Inflammatory macrophage treated with lipopolysaccharide for 4 hours (primary cell): ENCODE measurements at regions not wholly inside any gene's neighbourhood (a gene's known extent, or its start where the extent isn't known, plus 50 kb on each side); places are given as distances from the start of the nearest gene placed in this dataset.
"Not testable (repeated sequence)": the region's sequence is repeated elsewhere in the genome, so short reads cannot be mapped to it uniquely, and the experiment has no call there.

Experiments
- DNase-seq: peaks from one replicate; pipeline ENCODE4 v3.0.0-alpha.2; 2020

GRCh38 chr9:108762348-108763055, 93.3 kb downstream of the ACTL7B start:
- no peak for DNase-seq

GRCh38 chr9:108761655-108762347, 94.0 kb downstream of the ACTL7B start:
- DNase-seq, result peak; percentile 57

- no peak for DNase-seq
These were observed 94.9 kb downstream of the ACTL7B start for GRCh38 chr9:108760841-108761240.

DNA sequence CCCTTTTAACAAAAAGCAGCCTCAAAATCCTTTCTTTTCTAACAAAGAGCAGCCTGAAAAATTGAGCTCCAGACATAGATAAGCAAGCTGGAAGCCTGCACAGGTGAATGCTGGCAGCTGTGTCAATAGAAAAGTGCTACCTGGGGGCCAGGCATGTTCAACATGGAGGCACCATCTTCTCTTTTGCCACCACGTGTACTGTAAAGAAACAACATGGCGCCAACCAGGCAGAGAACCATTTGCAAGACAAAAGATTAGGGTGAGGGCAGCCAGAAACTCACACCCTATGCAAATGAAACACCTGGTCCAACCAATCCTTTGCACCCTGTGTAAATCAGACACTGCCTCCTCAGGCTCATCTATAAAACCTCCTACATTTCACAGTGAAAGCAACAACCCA, 96.0 kb downstream of the ACTL7B start:
- no peak for DNase-seq

GRCh38 chr9:108759399-108759798, 96.4 kb downstream of the ACTL7B start:
- DNase-seq, result no peak

DNA sequence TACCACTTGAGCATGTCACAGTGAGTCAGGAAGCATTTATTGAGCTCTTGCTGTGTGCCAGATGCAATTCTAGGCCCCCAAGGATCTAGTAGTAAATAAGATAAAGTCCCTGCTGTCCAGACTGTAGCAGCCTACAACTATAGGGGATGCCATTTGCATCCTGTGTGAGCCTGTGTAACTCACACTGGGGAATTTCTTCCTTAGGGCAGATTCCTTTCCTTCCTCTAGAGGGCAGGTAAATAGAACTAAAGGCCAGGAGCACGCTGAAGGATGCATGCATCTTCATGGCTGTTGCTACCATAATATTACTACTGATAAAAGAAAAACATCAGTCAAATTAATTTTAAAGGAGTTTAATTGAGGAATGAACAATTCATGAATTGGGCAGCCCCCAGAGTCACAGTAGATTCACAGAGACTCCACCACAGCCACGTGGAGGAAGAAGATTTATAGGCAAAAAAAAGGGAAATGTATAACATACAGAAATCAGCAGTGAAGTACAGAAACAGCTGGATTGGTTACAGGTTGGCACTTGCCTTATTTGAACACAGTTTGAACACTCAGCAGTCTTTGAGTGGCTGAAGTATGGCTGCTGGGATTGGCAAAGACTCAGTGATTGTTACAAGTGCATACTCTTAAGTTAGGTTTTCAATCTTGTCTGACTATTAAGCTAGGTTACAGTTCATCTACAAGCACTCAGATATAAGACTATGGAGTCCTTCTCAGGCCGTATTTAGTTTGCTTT, 98.9 kb downstream of the ACTL7B start:
- DNase-seq, result no peak

DNA sequence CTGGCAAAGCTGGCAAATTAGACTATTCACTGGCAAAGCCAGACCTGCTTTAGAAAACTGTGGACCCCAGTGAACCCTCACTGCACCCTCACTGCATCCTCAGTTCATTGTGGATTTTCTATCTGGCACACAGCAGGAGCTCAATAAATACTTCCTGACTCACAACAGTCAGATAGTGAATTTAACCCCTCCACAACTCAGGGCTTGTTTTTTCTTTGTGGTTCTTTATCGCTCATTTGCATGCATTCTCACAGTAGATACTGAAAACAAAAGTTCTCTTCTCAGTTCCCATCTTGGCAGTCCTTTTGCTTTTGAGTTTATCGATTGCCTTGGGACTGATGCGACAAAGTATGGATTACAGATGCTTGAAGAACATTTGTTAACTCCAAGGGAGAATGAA, 99.8 kb downstream of the ACTL7B start:
- DNase-seq, result no peak

GRCh38 chr9:108751369-108751768, 104.4 kb downstream of the ACTL7B start:
- DNase-seq, result no peak

DNA sequence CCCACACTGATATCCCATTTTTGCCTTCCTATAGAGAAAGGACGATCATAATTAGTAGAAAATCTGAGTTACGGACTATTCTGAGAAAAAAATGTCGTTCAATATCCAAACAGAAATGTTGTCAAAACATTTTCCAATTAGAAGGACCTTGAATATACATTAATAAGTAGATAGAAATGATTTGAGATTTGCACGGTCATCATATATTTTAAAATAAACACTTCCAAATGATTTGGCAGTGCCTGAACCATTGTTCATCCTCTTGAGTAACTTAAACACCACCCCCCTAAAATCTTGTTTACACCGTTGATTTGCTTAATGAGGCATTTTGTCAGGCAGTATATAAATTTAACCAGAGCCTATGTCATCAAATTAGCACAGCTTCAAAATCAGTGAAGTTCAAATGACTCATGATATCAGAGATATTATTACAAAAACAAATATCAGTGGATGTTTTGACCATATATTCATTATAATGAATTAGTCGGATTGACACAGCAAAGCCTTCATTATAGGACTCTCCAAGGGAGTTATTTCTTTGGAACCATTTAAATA, 105.0 kb downstream of the ACTL7B start:
- no peak for DNase-seq

DNA sequence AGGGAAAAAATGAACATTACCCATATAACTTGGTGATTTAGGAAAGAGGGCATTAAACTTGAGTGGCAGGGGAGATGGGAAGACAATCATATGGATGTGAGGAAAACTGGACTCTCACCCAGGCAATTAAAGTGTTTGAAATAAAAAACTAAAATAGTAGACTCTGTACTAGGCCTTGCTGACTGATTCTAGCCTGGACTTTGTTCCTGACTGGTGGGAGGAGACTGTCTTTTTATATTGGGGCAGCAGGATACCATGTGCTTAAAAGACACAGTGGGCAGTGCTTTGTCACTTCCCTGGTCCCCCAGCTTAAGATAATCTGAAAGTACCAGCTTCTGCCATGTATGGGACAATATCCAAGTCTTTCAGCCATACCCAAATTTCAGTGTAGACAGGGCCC, 107.0 kb downstream of the ACTL7B start:
- no peak for DNase-seq

DNA sequence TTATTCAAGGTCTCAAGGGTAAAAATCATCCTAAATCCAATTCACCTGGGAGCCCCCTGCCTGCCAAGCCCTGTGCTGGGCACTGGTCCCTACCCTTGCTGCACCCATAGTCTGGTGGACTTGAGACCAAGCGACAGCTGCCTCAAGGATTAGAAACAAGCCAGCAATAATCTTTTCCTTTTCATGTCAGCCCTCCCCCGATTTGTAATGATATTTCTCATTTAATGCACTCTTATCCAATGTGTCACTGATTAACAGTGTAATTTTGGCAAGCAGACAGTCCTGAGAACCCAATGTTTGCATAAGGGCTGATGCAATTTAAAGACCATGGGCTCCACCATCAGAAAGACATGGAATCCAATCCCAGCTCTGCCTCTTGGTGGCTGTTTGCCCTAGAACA, 108.9 kb downstream of the ACTL7B start:
- no peak for DNase-seq

DNA sequence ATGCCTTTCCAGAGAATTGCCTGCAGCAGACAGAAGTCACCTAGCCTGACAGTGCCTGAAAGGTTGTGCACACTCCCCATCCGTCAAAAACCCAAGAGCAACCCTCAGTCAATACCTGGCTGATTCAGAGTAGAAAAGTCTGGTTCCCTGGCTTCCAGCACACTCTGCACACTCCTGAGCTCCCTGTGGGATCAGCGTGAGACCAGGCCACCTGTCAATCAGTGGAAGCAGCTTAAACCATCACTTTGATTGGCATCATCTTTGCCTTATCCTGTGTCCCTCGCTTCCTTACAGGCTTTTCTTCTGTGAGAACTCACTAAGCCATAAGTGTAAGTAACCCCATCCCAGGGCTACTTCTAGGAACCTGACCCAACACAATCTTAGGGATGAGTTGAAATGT, 109.8 kb downstream of the ACTL7B start:
- DNase-seq, result no peak

- no peak for DNase-seq
These were observed 111.1 kb downstream of the ACTL7B start for GRCh38 chr9:108744641-108745040.

- DNase-seq, result no peak
These were observed 111.8 kb downstream of the ACTL7B start for GRCh38 chr9:108743901-108744371.

GRCh38 chr9:108743416-108743815, 112.4 kb downstream of the ACTL7B start:
- no peak for DNase-seq

DNA sequence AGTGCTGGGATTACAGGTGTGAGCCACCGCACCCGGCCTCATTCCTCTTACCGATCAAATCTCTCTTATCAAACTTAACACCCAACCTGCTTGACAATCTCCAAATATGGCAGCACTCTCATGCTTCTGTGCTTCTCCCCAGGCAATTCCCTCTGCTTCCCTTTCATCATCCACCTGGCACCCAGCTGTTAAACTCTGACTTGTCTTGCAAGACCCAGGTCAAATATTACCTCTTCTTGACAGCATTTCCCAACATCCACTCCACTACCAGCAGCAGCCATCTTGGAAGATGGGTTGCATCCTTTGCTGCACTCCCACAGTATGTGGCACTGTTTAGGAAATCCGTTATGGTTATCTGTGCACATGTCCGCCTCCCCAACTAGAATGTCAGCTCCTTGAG, 113.6 kb downstream of the ACTL7B start:
- DNase-seq, result no peak

DNA sequence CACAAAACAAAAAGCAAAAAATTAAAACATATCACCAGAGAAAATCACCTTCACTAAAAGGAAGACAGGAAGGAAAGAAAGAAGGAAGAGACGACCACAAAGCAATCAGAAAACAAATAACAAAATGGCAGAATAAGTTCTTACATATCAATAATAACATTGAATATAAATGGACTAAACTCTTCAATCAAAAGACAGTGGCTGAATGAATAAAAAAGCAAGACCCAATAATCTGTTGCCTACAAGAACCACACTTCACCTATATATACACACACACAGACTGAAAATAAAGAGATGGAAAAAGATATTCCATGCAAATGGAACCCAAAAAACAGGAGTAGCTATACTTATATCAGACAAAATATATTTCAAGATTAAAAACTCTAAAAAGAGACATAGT, 124.5 kb downstream of the ACTL7B start:
- DNase-seq, result not testable (repeated sequence)

DNA sequence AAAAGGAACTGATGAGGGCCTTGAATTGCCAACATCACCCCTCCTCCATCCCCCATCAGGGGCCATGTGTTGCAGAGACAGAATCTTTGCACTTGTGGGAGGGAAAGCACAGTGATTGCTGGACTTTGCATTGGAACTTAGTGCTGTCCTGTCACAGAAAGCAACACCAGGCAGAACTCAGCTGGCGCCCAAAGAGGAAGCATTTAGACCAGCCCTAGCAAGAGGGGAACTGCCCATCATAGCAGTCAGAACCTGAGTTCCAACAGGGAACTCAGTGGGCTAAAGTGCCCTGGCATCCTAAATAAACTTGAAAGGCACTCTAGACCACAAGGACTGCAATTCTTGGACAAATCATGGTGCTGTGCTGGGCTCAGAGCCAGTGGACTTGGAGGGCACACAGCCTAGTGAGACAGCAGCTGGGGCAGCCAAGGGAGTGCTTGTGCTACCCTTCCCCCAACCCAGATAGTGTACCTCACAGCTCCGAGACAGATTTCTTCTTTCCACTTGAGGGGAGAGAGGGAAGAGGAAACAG, 128.1 kb downstream of the ACTL7B start:
- DNase-seq, result peak; percentile 51

- DNase-seq, result no peak
These were observed 131.1 kb downstream of the ACTL7B start for GRCh38 chr9:108724652-108725051.

GRCh38 chr9:108724122-108724521, 131.7 kb downstream of the ACTL7B start:
- DNase-seq, result no peak

GRCh38 chr9:108722396-108722795, 133.4 kb downstream of the ACTL7B start:
- DNase-seq, result no peak

DNA sequence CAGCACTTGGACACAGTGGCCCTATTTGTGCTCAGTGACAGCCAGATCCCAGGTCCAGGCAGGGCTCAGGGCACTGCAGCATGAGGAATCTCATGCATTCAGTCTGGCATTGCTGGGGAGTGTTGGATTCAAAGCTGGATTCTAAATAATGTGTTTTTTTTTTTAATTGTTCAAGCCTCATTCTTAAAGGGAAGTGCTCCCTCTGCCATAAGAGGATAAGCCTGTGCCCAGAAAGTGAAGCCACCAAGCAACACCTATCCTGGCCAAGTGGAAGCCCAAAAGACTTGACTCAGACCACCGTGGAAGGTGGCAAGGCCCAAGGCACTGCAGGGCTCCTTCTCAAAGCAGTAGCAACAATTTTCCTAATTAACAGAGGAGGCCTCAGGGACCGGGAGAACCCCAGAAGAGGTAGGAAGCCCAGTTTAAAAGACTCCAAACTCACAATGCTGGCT, 135.6 kb downstream of the ACTL7B start:
- DNase-seq, result no peak

DNA sequence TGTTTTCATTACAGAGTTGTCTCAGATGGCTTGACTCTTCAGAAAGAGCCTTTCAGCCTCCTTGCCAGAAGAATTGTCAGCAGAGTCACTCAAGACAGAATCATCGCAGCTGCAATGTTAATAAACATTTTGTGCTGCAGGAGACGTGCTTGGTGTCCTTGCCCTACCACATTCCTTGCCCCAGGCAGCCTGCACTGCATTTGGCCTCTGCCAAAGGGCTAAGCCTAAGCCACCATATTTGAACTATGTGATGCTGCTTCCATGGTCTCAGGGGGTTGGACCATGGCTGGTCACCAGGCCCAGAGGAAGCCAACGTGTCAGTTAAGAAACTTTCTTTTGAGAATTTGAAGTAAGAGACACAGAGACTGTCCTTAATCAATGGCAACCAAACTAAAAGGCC, 145.4 kb downstream of the ACTL7B start:
- DNase-seq, result no peak
